GM21529 (cell line): ENCODE measurements at regions not wholly inside any gene's neighbourhood (a gene's known extent, or its start where the extent isn't known, plus 50 kb on each side); places are given as distances from the start of the nearest gene placed in this dataset.
"Not testable (repeated sequence)": the region's sequence is repeated elsewhere in the genome, so short reads cannot be mapped to it uniquely, and the experiment has no call there.

Experiments used
- ATAC-seq: cut with Tn5 transposase; IDR thresholded peaks from one replicate; pipeline ENCODE4 v1.9.1; 2021; ENCODE audit not compliant: unreplicated experiment

- ATAC-seq: no peak
These were observed 233.0 kb downstream of the PTN start for GRCh38 chr7:137110535-137110934.

DNA sequence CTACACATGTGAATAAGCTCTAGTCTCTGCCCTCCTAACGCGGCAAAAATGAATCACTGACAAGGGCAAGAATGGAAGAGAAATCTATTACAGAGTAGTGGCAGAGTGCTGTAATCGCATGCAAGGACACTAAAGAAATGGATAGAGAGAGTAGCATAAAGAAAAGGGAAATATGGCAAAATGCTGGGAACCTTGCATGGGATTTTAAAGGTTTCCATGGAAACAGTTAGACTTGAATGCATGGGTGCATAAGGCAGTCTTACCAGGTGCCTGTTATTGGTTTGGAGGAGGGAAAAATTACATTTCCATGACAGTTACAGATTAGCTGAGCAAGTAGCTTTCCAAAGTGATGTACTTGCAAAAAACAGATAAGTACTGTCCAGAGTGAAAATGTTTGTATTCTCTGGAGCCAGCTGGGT lies 233.4 kb downstream of the PTN start:
- ATAC-seq: no peak

GRCh38 chr7:137107802-137108201 lies 235.7 kb downstream of the PTN start:
- ATAC-seq: not testable (repeated sequence)

DNA sequence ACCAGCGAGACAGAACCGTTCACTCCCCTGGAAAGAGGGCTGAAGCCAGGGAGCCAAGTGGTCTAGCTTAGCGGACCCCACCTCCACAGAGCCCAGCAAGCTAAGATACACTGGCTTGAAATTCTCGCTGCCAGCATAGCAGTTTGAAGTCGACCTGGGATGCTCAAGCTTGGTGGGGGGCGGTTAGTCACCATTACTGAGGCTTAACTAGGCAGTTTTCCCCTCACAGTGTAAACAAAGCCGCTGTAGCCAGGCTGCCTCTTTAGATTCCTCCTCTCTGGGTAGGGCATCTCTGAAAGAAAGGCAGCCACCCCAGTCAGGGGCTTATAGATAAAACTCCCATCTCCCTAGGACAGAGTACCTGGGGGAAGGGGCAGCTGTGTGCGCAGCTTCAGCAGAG lies 235.1 kb downstream of the CHRM2 start:
- ATAC-seq: not testable (repeated sequence)

GRCh38 chr7:137097111-137097510 lies 228.7 kb downstream of the CHRM2 start:
- ATAC-seq: no peak

GRCh38 chr7:137096607-137097006 lies 228.2 kb downstream of the CHRM2 start:
- no peak for ATAC-seq

DNA sequence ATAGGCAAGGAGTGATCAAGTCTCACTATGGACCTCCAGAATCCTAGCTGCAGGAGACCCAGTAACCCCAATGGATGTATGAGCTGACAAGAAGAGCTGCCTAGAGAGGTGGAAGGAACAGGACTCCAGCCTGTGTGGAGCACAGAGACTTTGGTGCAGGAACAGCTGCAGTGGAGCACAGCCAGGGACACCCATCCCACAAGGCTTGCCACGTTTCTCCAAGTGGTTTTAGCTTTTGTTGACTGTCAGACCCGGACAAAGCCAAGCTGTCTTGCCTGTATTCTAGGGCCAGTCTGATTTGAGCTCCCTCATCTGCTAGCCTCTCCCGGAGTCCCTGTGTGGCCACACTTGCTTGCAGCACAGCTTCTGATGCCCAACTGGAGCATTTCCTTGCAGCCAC lies 224.7 kb downstream of the CHRM2 start:
- ATAC-seq: no peak

DNA sequence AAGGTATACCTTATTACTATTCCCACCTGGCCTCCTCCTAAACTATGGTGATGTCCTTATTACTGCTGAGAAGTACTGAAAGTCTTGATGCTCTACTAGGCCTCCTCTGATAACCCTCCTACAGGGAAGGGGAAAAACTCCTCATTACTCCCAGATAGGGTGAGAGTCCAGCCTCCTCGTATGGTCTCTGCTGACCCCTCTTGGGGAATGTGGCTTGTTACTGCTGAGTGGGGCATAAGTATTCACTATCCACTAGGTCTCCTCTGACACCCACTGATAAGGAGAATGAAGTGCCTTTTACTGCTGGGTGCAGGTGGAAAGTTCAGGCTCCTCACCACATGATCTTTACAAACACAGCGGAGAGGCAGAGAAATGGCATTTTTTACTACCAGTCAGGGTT lies 222.9 kb downstream of the CHRM2 start:
- no peak for ATAC-seq

GRCh38 chr7:137086896-137087295 lies 218.4 kb downstream of the CHRM2 start:
- ATAC-seq: no peak

GRCh38 chr7:137084607-137085380 lies 216.3 kb downstream of the CHRM2 start:
- ATAC-seq: no peak

DNA sequence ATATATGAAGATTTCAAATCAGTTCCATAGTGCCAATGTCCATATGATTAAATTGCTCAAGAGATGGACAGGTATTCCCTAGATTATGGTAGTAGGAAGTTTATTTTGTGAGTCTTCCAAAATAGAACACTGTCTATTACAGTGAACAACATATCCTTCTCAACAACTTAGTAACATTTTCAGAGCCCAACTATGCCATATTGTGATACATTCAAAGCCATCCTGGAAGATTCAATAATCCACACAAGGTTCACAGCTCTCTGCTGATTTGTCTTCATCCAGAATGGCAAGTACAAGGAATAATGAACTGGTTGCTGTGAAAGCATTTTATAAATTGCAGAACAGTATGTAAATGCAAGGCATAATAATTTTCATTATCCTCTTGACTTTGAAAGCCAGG lies 213.9 kb downstream of the CHRM2 start:
- no peak for ATAC-seq

- no peak for ATAC-seq
These were observed 213.1 kb downstream of the CHRM2 start for GRCh38 chr7:137081321-137082093.

DNA sequence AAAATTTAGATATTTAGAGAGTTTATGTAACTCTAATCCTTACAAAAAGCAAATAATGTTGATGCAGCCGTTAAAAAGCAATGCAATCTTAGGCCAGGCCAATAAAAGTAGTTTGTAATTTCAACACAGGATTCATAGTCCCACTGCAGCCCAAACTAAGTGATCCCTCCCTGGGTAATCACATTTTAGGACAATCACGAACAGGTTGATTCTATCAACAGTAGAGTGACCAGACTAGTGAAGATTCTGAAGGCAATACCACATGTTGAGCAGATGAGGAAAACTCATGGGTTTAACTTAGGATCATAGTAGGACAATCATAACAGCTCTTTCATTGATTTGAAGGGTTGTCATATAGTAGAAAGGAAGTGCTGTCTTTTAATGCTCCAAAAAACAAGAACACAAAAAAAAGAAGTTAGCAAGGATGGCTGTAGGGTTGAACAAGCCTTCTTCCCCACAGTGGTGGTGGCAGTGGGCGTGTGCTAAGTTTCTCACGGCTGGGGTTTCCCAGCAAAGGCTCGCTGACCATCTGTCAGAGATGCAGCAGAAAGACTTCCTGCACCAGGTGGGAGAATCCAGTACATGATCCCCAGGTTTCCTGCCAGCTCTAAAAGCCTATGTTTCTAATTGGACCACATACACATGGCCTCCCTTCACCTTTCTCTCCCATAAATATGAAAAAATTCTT lies 212.2 kb downstream of the CHRM2 start:
- ATAC-seq: no peak

GRCh38 chr7:137078781-137079180 lies 210.3 kb downstream of the CHRM2 start:
- no peak for ATAC-seq

- no peak for ATAC-seq
These were observed 206.1 kb downstream of the CHRM2 start for GRCh38 chr7:137074391-137075030.

DNA sequence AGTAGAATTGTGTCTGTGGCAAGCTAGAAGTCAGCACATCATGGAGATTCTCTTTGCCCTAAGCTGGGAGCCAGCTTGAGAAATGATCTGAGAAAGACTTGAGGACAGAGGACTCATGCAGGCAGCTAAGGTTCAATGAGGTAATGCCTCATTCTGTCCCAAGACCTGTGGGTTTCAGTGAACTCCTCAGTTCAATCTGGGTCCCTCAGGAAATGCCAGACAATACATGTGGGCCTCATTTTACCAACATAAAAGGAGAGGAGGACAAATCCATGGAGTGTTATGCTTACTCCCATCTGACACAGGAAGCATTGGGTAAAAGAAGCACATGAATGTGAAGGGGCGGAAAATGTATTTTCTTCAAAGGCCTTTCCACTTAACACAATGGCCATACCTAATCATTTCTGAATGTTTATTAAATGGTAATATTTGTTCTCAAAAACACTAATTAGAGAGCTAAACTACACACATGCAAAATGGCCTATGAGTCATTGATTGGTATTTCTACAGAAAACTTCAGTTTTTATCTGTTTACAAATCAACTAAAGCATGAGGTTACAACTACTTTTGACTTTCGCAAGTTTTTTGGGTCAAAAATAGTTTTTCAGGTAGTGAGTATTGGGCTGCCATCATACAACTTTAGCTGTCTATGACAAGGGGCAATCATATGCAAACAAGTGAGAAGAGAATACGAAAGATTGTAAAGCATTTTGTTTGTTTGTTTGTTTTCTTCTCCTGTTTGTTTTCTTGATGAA lies 205.3 kb downstream of the CHRM2 start:
- no peak for ATAC-seq
